ENCODE measurements at regions not wholly inside any gene's neighbourhood (a gene's known extent, or its start where the extent isn't known, plus 50 kb on each side); places are given as distances from the start of the nearest gene placed in this dataset.

GRCh38 chr9:16154521-16155078, 601.8 kb downstream of the CCDC171 start:
- TF ChIP-seq CTCF (conservative IDR thresholded peaks at IDR 0.05 in 1 of 2, IDR thresholded peaks at IDR 0.05 in 1 of 2; ENCODE audit: extremely low read depth in 1 of 2, insufficient read depth in 1 of 2, low read depth in 1 of 2, low read length in 2 of 2) (peak in 1 of 2 donors; percentile 25), EZH2 (IDR thresholded peaks at IDR 0.05; ENCODE audit: borderline replicate concordance, low read length) (no peak)

Data from mammary epithelial cell (primary cell).